NCI-H1436 treated with DMSO at 0.1 percent for 48 hours (cell line): ENCODE measurements at regions not wholly inside any gene's neighbourhood (a gene's known extent, or its start where the extent isn't known, plus 50 kb on each side); places are given as distances from the start of the nearest gene placed in this dataset.

Experiments used
- DNase-seq: peaks from one replicate; lab custom pipeline; 2025; lab: John Stamatoyannopoulos, UW

GRCh38 chr22:27499121-27499520 is 302.4 kb downstream of the MN1 start:
- no peak for DNase-seq

DNA sequence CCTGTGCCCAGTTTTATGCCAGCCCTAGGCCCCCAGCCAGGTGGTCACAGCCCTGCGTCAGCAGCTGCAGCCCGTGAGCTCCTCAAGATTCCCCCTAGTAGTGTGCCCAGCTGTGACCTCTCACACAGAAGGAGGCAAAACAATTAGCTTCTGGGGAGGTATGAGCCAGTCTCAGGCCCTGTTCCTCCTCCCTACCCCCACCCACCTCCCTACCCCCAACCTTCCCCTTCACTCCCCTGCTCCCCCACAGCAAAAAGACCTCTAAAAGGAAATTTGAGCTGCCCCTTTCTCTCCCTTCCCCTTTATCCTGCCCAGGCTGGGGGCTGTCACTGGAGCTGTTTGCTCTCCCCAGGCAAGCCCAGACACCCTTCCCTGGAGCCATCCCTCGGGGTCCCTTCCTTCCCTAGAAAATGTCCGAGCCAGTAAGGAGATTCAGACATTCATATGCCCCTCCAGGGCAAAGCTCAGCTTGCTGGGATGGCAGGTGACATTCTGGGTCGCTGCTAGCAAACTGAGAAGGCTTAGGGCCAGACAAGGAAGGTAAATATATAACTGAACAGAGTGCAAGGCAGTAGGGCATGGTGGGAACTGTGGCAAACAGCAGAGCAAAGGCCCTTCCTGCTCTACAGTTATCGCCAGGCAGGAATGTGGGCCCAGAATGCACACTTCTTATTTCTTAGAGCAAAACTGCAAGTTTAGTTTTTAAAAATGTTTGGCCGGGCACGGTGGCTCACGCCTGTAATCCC is 300.2 kb downstream of the MN1 start:
- no peak for DNase-seq

DNA sequence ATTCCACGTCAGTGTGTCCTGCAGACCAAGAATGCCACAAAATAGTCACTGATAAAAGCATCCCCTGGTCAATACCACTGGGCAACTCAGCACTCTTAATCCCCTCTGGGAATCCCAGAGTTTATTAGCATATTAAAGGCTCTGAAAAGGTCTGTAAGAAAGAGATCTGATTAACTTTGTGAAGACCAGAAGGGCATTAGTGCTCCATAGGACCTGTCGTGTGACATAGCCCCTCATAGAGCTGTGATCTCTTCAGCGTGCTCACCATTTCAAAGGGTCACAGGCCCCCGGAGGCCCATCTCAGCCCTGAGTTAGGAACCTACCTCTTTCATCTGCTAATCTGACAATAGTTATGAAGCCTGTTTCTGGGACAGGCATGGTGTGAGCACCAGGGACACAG is 299.2 kb downstream of the MN1 start:
- DNase-seq = no peak

GRCh38 chr22:27504360-27505253 is 296.9 kb downstream of the MN1 start:
- DNase-seq = no peak

- DNase-seq = no peak
Observed at GRCh38 chr22:27507111-27507611, 294.4 kb downstream of the MN1 start.

- no peak for DNase-seq
Observed at GRCh38 chr22:27507935-27508526, 293.5 kb downstream of the MN1 start.

DNA sequence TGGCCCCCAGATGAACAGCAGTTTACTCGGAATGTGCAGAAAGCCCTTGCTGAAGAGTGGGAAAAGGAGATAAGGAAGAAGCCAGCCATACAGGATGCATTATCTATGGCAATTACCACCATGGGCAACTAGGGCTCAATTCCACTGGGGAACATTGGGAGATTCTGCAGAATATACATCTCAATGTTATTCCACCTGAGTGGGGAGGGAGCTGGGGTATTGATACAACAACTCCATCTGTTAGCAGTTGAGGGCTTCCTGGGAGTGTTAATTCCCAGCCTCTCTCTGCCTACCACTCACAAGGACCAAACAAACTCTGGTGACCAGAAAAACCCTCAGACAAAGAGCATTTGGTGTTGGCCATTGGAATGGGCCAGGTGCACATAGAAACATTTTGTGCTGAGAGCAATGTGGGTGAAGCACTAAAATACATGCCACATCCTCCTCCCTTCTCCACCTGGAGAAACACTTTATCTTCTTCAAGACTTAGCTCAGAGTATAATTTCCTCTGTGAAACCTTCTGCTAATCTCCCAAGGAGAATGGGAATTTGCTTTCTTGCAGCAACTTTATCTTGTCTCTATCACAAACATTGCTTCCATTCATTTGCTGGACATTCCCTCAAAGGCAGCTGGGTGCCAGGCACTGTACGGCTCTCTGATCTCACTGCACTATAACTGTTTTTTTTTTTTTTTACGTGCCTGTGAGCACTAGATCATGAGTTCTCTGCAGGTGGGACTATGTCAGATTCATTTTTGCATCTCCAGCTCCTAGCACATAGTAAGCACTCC is 292.2 kb downstream of the MN1 start:
- no peak for DNase-seq

- no peak for DNase-seq
Observed at GRCh38 chr22:27510024-27510423, 291.5 kb downstream of the MN1 start.

DNA sequence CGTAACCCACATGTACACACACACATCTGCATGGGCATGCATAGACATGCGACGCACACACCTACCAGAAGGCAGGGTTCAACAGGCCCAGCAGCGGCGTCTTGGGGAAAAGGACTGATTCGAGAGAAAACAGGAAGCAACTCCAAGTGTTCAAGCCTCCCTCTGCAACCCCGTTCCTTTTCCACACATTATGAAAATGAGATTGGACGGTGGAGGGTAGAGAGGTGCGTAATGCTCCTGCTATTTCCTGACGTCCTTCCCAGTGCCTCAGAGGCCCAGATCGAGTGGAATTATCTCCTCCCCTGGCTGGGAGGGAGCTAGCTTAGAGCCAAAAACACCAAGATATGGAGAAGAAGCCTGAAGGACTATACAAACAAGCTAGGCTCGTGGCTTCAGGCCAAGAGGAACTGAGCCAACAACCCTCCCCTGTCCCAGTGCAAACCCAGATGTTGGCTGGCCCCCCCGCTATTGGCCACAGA is 289.2 kb downstream of the MN1 start:
- DNase-seq = no peak

DNA sequence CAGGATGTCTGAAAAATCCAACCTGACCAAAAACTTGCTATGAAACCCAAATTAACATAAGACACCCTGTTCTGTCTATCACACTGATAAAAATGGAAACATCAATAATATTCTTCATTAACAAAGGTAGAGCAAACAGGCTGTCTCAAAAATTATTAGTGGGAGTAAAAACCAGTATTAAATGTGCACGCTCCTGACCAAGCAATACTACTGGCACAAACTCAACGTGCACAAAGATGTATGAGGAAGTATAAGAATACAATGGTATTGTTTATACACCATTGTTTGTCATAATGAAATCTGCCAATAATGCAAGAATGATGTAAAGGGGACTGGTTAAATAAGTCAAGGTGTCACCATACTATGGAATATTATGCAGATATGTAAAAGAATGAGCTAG is 288.5 kb downstream of the MN1 start:
- no peak for DNase-seq

- no peak for DNase-seq
Observed at GRCh38 chr22:27514601-27515523, 286.7 kb downstream of the MN1 start.

GRCh38 chr22:27517361-27518155 is 284.0 kb downstream of the MN1 start:
- no peak for DNase-seq

DNA sequence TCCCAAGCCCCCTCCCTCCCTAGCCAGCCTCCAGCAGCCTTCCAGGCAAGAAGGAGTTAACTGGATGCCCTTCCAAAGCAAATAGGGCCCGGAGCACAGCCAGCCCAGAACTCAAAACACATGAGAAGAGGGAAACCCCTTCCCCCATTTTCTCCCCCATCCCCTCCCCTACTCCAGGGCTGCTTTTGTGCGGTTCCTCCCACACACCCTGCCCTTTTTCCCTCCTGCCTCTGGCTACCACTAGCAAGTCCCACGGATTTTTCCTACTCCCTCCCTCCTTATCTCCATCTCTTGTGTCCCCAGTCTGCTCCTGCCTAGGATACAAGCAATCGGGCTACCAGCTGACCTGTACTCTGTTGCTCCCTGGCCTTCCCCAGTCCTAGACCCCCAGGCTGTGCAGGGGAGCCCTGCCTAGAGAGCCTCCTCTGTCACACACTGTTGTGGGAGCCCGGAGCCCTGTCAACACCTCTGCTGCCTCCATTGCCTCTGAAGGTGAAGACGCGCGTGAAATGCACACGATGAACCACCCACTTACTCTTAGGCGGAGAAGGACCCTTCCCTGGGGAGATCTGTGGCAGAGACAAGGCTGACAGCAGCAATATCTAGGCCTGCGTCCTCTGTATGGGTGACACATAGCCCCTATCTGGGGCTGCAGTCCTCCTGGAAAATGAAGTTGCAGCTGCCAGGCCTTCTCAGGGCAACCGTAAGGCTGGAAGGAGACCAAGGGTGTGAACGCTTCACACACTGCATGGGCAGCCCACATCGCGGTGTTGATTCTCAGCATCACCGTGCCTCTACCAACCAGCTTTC is 282.8 kb downstream of the MN1 start:
- no peak for DNase-seq

- no peak for DNase-seq
Observed at GRCh38 chr22:27523711-27524110, 277.8 kb downstream of the MN1 start.

DNA sequence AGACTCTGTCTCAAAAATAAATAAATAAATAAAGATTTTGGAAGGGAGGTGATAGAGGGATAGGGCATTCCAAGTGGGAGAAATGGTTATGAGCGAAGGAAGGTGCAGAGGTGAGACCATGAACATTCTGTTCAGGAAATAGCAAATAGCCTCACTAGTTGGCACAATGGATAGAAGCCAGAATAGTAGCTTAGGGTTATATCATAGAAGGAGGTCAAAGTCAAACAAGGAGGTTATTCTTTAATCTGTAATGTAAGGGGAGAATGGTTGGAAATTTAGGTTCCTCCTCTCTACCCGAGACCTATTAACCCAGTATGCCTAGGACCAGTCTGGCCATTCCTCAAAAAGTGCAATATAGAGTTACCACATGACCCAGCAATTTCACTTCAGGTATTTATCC is 275.8 kb downstream of the MN1 start:
- no peak for DNase-seq

DNA sequence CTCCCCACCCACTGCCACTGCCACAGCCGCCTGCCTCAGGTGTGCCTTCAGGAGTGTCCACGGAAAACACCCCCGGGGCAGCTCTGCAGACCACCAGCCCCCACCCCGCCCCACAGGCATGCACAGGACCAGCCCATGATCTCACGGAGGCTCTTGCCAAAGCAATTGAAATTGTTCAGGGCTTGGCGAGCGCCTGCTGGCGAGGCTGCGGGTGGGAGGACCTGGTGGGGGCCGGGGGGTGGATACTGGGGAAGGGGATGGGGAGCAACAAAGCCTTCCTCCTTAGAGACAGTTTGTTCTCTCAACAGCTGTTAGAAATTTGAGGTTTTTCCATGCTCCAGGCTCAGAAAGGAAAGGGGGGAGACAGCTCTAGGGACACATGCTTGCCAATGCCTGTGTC is 274.7 kb downstream of the MN1 start:
- DNase-seq = no peak

- no peak for DNase-seq
Observed at GRCh38 chr22:27531782-27532530, 269.6 kb downstream of the MN1 start.

DNA sequence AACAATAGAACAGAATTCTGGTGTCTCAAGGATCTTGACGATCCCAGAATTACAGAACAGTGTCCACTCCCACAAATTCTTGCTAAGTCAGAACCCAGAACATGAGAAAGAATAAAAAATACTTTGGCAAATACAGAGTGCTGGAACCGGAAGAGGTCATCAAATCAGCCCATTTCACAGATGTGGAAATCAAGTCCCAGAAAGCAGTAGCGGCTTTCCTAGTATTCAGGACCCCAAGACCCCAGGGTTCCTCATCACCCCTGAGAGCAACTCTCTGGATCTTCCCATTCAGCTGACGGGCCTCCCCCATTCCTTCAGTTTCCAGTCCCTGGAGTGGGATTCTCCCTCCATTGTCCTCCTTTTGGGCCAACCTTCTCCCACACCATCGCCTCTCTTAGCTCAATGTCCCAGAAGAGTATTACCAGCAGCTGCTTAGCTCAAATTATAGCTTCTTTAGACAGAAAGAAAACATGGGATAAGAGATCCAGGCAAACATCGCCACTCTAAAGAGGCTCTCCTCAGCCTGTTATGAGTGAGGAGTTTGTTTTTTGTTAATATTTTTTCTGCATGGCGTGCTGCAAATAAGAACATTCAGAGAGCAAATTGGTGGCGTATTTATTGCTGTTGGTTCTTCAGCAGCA is 268.3 kb downstream of the MN1 start:
- no peak for DNase-seq
